ENCODE measurements at regions not wholly inside any gene's neighbourhood (a gene's known extent, or its start where the extent isn't known, plus 50 kb on each side); places are given as distances from the start of the nearest gene placed in this dataset.

- no peak for TF ChIP-seq EZH2 (IDR thresholded peaks at IDR 0.05; ENCODE audit: borderline replicate concordance, low read length)
- TF ChIP-seq, protein P1, sequence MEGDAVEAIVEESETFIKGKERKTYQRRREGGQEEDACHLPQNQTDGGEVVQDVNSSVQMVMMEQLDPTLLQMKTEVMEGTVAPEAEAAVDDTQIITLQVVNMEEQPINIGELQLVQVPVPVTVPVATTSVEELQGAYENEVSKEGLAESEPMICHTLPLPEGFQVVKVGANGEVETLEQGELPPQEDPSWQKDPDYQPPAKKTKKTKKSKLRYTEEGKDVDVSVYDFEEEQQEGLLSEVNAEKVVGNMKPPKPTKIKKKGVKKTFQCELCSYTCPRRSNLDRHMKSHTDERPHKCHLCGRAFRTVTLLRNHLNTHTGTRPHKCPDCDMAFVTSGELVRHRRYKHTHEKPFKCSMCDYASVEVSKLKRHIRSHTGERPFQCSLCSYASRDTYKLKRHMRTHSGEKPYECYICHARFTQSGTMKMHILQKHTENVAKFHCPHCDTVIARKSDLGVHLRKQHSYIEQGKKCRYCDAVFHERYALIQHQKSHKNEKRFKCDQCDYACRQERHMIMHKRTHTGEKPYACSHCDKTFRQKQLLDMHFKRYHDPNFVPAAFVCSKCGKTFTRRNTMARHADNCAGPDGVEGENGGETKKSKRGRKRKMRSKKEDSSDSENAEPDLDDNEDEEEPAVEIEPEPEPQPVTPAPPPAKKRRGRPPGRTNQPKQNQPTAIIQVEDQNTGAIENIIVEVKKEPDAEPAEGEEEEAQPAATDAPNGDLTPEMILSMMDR (conservative IDR thresholded peaks at IDR 0.05 in 1 of 2, IDR thresholded peaks at IDR 0.05 in 1 of 2; ENCODE audit: extremely low read depth in 1 of 2, insufficient read depth in 1 of 2, low read depth in 1 of 2, low read length in 2 of 2) = no peak
These were observed 472.1 kb downstream of the DMRT2 start for GRCh38 chr9:1522219-1522767.

Data from mammary epithelial cell (primary cell).